Fibroblast of skin of scalp (primary cell): ENCODE measurements at regions not wholly inside any gene's neighbourhood (a gene's known extent, or its start where the extent isn't known, plus 50 kb on each side); places are given as distances from the start of the nearest gene placed in this dataset.
"Not testable (repeated sequence)": the region's sequence is repeated elsewhere in the genome, so short reads cannot be mapped to it uniquely, and the experiment has no call there.

Source experiments
- DNase-seq: peaks from one replicate; pipeline ENCODE4 v3.0.0-alpha.2; 2013

DNA sequence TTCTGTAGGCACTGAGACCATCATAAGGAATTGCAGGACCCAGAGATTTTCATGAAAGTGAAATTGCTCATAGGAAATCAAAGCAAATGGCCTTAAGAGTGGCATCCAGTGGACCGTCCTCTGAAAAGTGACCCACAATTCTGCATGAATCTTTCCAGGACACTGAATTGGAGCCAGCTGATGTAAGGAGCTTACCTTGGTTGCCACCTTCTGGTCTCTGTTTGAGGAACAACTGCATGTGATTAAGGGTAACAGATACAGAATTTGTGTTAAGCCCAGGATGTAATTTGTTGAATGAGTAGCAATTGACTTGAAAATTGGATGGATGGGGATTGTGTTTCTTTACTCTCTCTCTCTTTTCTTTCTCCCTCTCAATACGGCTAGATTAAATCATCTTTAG is 49.9 kb upstream of the GAS1 start:
- DNase-seq = no peak

DNA sequence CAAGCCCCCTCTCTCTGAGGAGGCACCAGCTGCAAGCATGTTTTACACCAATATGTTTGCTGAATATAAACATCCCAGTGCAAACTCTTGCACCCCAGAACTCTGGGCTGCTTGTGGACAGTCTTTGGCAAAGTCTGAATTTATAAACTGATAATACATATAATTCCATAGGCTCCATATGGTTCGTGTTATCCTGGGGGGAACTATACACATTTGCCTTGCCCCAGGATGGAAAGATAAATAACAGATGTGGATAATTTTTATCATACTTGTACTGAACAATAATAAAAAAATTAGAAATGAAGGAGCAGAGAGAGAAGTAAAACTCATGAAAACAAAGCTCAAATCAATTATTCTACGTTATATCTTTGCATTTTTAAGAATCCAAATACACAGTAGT is 50.6 kb upstream of the GAS1 start:
- peak; percentile 24 for DNase-seq

DNA sequence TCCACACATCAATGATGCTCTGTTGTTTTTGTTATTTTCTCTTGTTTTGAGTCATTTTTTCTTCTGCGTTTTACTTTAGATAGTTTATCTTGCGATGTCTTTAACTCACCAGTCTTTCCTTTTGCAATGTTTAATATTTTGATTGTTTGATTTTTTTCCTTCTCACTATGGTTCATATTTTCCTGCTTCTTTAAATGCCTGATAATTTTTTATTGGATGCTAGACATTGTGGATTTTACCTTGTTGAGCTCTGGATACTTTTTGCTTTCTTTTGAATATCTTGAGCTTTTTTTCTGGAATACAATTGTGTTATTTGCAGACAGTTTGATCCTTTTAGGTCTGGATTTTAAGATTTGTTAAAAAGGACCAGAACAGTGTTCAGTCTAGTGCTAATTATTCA is 55.2 kb upstream of the GAS1 start:
- no peak for DNase-seq

DNA sequence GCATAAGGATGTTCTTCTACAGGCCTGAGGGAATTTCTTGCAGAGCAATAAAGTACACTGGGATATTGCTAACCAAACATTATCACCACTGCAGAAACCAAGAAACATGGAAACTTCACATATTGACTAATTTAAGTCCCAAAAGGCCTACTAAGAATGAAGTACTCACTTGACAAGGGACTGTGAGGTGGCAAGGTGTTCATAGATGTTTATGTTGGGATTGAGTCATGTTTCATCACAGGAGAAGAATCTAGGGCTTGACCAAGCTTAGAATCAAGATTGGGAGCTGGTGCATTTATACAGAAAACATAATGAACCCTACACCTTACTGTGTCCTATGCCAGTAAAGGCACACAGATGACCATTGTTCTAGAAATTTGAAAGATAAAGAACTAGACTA is 56.7 kb upstream of the GAS1 start:
- DNase-seq = no peak

DNA sequence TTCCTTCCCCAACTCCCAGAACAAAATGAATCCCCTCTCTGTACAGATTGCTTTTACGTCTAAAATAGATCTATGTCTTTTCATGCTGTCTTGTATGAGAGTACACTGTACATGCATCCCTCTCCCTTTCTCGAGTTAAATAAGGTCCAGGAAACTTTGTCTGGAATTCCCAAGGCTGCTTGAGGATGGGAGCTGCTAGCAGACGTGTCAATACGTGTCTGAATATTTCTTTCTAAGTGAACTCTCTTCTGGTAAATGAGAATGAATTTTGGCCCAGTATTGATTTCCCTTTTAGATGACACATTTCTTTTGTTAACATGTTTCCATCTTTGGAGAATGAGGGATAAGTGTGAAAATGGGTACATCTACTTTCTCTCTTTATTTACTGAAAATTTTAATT is 59.6 kb upstream of the GAS1 start:
- no peak for DNase-seq

DNA sequence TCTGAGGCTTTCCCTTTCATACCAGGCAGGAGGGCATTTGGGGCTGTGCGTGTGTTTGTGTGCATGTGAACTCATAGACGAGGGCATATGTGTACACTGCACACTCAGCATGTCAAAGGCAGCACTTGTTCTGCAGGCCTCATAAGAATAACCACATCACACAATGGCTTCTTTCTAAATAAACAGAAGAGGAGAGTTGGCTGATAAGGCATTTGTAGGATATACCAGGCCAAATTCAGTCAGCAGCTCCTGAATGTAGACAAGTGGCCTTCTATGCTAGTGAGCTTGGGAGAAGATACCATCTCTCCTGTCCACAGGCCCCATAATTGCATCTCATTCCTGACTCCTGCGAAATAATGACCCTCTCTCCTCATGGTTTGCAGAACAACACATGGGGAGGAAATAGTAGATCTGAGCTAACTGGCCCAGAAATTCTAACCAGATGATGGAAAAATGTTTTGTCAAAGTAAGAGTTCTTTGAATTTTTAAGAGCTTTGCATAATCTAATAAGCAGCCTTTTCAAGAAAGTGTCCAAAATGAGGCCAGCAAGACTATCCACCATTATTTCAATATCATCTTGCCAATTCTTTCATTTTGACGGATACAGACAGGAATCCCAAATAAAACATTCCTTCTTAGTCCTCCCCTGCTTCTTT is 60.5 kb upstream of the GAS1 start:
- DNase-seq = peak; percentile 77

DNA sequence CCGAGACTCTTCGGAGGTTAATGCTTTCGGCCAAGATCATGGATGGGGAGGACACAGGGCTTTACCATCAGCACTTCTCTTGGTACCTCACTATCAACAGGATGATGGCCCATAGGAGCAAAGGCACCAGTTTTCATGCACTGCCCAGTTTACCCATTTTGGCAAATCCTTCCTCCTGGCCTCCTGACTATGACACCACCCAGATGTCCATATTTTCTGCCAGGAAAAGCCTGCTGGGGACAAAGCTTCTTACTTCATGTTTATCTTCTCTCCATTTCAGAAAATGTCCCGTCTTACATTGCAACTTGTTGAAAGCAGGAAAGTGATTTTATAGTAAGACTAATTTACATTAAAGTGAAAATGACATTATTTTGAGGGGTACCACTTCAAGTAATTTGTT is 61.4 kb upstream of the GAS1 start:
- no peak for DNase-seq

DNA sequence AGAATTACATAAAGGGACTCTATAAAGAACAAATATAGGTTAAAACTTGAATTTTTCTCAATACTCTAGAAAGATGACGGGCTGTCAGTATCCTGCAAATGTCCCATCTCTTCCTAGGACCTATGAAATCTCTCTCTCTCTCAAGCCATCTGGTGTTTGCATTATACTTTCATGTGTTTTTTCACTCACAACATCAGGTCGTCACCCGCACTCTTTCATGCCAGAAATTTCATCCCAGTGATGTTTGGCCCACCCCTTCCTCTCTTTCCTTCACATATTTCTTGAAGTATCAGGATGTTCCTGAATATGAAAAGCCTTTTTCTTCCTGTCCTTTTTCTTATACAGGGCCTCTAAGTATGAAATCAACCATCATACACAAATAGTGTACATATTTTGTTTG is 63.3 kb upstream of the GAS1 start:
- no peak for DNase-seq

DNA sequence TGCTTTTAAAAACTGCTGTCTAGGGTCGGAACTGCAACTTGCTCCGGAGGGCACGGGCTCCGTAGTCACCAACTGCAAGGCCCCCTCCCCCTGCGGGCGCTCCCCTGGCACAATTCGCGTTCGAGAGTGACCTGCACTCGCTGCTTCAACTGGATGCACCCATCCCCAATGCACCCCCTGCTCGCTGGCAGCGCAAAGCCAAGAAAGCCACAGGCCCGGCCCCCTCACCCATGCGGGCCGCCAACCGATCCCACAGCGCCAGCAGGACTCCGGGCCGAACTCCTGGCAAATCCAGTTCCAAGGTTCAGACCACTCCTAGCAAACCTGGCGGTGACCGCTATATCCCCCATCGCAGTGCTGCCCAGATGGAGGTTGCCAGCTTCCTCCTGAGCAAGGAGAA is 64.2 kb upstream of the GAS1 start:
- DNase-seq = no peak

DNA sequence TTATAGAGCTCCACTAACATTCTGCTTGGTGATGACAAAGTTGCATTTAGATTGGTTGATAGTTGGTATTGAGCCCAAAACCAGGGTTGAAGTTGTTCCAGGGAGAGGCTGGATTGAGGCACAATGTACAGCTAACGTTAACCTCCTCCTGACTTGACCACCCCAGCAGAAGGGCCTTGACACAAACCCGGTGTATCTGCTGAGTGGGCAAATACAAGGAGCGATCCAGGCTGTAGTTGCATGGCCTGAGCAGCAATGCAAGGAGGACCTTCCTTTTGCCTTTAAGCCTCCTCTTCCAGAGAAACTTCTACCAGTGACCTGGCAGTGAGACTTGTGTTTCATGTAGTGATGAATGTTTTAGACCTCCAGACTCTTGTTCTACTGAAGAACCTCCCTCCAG is 66.2 kb upstream of the GAS1 start:
- no peak for DNase-seq

DNA sequence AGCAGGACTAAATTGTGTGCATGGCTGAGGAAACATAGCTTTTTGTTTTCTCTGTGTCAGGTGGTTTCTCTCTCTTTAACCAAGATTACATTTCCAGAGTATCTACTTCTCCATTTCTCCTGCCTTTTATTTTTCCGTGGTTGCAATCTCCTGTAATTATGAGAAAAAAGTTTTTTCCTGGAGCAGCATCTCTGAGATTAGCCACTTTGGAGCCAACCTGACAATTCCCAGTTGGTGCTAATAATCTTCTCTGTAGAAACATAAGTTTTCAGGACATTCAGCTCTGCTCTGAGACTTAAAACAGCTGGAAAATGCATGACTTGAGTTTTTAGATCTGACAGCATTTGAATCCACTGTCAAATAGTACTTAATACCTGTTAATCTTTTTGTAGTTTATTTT is 67.1 kb upstream of the GAS1 start:
- DNase-seq = no peak

DNA sequence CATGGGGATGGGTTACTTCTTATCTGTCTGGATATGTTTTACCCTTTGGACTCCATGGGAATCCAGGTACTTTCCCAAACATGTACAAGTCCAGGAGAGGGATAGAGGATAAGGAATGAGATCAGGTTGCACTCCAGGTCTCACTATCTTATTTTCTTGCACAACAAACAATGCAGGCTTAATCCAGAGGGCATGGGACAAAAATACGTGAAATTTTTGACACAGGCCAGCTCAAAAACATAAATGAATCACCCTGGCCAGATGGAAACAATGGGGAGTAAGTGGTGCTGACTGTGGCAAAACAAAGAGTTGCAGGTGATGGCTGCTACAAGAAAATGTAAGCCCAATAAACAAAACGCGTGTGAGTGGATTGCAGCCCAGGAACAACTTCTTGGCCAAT is 69.4 kb upstream of the GAS1 start:
- DNase-seq = no peak

DNA sequence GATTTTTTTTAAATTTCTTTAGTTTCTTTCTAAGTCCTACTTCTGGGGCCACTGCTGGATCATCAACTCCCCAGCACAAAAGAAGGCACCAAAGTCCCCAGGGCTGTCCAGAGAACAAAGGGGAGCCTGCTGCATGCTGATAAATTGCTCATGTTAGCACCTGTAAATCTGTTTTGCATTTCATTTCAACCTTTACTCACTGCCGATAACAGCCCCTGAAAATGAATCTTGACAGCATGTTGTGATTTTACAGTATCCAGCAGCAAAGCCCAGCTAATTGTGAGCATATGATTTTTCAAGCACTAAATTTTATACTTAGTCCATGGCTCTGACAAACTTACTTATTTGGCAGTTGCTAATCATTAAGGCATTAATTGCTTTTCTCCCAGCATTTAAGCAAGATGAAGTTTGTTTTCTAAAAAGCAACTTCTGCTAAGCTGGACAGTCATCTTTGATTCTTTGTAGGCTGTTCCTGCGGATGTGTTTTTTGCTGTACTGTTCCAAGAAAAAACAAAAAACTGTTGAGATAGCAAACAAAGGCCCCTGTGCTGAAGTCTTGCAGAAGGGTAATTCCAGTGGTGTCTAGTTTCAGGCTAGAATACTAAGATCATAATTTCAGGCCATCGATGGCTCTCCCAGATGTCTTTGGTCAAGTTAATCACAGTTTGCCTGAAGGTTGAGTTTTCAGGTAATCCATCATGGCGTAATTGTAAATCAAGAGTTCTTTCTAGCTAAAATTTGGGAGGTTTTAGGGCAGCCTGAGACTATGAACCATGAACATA is 73.1 kb upstream of the GAS1 start:
- DNase-seq = no peak

DNA sequence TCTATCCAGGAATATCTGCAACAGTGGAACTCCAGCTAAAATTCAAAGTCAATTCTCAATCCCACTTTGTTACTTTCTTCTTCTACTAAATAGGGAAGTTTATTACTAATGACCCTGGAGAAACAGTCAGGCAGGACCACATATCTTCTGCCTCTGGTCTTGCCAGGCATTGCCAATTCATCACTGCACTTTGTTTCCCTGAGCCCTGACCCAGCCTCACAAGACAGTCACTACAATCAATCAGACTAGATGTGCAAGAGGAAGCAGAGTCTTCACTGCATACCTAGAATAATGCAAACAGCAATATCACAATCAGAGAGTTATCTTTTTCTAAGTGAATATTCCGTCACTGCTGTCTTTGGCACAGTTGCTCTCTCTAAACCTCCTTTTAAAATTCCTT is 74.9 kb upstream of the GAS1 start:
- no peak for DNase-seq

DNA sequence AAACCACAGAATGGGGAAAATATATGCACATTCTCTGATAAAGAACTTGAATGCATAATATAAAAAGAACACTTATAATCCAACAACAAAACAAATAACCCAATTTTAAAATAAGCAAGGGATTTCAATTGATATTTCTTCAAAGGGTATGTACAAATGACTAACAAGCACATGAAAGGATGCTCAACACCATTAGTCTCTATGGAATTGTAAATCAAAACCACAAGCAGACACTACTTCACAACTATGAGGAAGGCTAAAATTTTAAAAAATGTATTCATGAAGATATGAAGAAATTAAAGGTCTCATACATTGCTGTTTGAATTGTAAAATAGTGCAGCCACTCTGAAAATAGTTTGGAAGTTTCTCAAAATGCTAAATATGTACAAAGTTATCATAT is 78.9 kb upstream of the GAS1 start:
- no peak for DNase-seq

DNA sequence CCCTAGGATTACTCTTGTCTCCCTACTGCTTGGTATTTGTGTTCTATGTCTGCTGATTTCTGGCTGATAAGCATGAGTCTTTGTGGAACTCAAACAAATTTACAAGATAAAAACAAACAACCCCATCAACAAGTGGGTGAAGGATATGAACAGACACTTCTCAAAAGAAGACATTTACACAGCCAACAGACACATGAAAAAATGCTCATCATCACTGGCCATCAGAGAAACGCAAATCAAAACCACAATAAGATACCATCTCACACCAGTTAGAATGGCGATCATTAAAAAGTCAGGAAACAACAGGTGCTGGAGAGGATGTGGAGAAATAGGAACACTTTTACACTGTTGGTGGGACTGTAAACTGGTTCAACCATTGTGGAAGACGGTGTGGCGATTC is 81.5 kb upstream of the GAS1 start:
- not testable (repeated sequence) for DNase-seq

DNA sequence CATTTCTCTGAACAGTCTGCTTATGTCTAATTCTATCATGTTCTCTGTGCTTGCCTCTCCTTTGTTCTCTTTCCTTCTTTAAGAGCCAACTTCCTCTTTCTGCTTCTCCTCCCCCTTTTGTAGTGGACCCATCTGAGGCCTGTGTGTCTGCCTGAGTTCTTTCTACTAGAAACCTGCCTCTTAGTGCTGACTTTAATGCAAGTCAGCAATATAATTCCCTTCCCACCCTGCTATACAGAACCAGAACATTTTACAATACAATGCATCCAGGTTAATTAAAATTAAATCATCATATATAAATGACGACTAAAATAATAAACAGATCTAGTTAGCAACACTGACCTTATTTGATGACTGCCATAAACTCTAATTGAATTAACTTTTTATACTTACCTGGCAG is 82.6 kb upstream of the GAS1 start:
- DNase-seq = no peak

DNA sequence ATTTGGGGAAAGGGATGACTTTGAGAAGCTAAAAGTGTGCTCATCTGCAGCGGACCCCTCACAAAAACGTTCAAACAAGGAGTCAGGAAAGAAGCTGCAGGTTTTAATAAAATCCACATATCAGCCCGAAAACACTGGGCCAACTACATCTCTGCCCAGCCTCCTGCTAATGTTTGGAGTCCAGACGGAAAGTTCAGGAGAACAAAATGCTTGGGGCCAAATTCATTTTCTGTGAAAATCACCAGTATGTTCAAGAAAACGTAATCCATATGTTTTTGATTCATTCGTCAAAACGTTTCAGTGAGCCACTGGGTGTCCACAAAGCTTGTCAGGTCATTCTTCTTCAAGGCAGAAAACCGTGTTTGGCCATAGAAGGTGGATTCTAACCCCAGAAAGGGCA is 87.5 kb upstream of the GAS1 start:
- peak; percentile 22 for DNase-seq

DNA sequence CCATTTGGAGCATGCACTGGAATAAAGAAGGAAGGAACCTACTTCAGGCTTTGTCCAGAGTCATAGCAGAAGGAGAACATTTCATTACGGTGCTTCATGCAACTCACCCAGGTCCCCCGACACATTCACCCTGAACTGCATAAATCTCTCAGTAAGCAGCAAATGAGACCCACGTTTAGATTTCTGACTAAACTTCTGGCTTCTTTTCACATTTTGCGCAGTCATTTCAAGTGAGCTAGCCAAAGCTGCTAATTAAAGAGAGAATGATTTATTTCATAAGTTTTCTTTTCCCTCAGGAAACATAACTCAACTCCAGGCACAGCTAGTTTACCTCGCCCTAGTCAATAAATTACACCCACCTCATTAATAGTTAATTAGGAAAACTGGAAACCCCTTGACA is 88.6 kb upstream of the GAS1 start:
- DNase-seq = peak; percentile 21

DNA sequence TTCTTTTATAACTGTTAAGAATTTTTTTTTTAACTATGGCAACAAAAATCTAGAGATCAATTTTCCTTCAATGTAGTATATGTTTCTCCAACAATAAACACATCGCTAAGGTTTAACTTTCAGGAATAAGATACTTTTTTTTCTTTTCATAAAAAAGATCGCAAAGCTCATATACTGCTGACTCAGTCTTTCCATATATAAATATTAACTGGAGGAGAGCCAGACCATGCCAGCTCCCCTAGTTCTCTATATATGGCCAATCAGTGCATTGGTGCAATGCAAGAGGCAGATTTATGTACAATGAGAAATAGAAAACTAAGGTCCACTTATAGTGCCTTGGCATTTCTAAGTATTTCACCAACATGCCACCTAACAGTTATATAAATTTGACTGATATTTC is 89.2 kb upstream of the GAS1 start:
- peak; percentile 53 for DNase-seq

DNA sequence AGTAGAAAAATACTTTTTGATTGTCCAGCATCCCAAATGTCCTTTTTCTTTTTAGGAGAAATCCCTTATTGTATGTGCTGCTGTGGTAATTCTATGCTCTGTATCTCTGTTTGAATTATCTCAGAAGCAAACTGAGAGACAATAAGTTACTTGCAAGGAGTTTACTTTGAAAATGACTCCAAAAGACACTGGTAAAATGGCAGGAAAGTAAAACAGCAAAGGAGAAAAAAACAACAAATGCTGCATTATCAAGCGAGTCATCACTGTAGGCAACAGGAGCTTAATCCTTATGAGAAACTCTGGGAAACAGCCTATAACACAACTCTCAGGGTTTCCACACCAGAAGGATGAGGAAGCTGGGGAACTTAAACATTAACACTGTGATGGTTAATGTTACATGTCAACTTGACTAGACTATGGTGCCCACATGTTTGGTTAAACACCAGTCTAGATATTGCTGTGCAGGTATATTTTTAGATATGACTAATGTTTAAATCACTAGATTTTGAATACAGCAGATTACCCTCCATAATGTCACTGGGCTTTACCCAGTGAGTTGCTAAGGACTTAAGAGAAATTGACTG is 92.6 kb upstream of the GAS1 start:
- DNase-seq = peak; percentile 72

DNA sequence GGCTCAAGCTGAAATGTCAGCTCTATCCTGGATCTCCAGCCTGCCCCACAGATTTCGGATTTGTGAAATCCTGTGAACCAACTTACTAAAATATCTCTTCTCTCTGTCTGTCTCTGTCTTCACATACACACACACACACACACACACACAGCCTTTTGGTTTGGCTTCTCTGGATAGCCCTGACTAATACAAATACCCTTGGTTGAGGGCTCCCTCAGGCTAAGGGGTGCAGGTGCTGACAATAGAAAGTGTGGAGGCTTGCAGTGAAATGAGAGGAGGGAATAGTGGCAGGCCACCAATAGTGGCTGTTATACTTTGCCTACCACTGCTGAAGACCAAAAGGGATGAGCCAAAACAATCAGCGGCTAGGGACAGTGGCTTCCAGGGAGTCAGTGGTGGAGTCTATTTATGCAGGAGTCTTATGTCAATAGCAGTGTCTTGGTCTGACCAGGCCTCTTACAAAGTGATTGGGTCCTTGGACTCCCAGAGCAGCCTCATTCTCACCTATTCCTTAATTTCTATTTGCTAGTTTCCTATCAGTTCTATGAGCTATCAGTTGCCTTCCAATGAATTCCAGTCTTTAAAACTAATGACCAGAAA is 93.2 kb upstream of the GAS1 start:
- DNase-seq = no peak

DNA sequence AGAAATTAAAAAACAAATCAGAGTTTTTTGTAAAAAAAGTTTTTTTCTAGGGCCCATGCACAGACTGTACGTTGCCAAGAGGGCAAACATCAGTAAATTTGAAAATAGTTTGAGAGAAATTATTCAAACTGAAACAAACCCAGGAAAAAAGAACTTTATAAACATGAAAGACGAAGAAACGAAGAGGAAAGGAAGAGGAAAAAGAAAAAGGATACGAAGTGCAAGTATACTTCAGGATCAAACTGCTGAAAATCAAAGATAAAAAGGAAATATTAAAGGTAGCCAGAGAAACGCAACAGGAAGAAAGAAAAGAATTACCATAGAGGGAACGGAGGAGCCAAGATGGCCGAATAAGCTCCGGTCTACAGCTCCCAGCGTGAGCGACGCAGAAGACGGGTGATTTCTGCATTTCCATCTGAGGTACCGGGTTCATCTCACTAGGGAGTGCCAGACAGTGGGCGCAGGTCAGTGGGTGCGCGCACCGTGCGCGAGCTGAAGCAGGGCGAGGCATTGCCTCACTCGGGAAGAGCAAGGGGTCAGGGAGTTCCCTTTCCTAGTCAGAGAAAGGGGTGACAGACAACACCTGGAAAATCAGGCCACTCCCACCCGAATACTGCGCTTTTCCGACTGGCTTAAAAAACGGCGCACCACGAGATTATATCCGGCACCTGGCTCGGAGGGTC is 94.4 kb upstream of the GAS1 start:
- not testable (repeated sequence) for DNase-seq
